ENCODE measurements at regions not wholly inside any gene's neighbourhood (a gene's known extent, or its start where the extent isn't known, plus 50 kb on each side); places are given as distances from the start of the nearest gene placed in this dataset.

DNA sequence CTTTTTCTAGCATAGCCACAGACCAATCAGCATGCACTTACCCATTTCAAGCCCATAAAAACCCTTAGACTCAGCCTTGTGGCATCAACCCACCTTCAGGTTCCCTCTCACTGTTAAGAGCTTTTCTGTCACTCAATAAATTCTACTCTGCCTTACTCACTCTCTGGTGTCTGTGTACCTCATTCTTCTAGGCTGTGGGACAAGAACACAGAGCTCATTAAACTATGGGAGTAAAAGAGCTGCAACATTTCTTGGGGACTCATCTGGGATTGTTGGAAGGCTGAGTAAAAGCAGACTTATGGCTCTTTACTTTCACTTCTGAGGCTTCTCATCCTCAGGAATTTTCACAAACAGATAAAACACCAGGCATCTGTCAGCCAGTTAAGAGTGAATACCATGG is 879.3 kb downstream of the ROBO2 start:
- TF ChIP-seq EZH2 (IDR thresholded peaks at IDR 0.05; ENCODE audit: insufficient read depth, poor library complexity, severe bottlenecking) (no peak), EZH2phosphoT487 (IDR thresholded peaks at IDR 0.05; ENCODE audit: insufficient read depth, low read depth) (no peak)

Measured in GM23248 (cell line).